ENCODE measurements at regions not wholly inside any gene's neighbourhood (a gene's known extent, or its start where the extent isn't known, plus 50 kb on each side); places are given as distances from the start of the nearest gene placed in this dataset.

DNA sequence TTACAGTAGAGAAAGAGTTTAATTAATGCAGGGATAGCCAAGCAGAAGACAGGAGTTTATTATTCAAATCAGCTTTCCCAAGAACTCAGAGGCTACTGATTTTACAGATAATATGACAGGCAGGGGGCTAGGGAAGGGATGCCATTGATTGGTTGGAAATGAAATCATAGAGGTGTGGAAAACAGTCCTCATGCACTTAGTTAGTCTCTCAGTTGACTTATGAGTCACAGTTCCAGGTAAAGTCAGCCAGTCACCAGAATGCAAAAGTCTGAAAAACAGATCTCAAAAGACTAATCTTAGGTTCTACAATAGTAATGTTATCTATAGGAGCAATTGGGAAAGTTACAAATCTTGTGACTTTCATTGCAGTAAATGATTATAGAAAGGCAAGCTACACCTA is 676.4 kb upstream of the CHAC2 start:
- H3K4me3 ChIP-seq (ENCODE audit: control insufficient read depth, low read depth, low read length), result no peak overlapping the region
- TF ChIP-seq, protein P1, sequence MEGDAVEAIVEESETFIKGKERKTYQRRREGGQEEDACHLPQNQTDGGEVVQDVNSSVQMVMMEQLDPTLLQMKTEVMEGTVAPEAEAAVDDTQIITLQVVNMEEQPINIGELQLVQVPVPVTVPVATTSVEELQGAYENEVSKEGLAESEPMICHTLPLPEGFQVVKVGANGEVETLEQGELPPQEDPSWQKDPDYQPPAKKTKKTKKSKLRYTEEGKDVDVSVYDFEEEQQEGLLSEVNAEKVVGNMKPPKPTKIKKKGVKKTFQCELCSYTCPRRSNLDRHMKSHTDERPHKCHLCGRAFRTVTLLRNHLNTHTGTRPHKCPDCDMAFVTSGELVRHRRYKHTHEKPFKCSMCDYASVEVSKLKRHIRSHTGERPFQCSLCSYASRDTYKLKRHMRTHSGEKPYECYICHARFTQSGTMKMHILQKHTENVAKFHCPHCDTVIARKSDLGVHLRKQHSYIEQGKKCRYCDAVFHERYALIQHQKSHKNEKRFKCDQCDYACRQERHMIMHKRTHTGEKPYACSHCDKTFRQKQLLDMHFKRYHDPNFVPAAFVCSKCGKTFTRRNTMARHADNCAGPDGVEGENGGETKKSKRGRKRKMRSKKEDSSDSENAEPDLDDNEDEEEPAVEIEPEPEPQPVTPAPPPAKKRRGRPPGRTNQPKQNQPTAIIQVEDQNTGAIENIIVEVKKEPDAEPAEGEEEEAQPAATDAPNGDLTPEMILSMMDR (conservative IDR thresholded peaks at IDR 0.05; ENCODE audit: control insufficient read depth, insufficient read depth, low read depth, low read length), result no peak
- DNase-seq (ENCODE audit: low read depth), result no peak

DNA sequence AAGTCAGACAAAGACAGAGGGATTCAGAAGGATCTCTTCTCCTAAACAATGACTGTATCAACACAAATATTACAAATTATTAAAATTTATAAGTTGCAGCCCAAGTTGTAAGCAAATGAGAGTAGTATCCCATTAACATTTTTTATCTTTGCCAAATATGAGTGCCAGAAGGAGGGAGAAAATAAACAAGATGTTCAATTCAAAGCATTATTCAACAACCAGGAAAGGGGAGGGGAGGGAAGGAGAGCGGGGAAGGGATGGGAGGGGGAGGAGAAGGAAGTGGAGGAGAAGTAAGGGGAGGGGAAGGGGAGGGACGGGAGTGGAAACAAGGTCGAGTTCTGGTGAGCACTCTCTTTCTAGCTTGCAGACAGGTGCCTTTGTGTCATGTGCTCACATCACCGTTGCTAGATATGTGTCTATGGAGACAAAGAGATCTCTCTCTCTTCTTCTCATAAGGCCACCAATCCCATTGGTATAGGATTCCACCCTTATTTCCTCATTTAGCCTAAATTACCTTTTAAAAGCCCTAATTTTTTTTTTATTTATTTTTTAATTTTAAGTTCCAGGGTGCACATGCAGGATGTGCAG is 679.6 kb upstream of the CHAC2 start:
- H3K4me3 ChIP-seq (ENCODE audit: control insufficient read depth, low read depth, low read length), result no peak overlapping the region
- no peak for DNase-seq (ENCODE audit: low read depth)
- TF ChIP-seq, protein P1 (conservative IDR thresholded peaks at IDR 0.05; ENCODE audit: control insufficient read depth, insufficient read depth, low read depth, low read length), result no peak

DNA sequence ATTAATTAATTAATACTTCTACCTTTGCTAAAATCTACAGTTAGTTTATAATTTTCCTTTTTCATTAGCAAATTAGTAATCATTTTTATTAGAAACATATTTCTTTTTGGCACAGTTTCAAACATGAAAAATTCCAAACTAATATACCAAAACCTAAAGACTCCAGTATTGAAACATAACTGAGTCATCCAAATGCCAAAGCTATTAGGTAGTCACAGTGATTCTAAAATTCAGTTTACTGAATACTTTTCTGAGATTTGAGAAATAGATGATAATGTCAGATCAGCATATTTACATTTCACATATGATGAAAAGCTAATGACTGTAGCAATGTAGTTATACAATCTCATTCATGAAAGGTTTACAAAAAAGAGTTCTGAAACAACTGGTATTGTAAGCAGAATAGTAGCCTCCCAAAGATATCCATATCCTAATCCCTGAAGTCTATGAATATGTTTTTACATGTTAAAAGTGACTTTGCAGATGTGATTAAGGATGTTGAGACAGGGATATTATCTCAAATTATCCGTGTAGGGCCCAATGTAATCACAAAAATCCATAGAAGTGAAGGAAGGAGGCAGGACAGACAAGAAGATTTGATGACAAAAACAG is 680.2 kb upstream of the CHAC2 start:
- DNase-seq (ENCODE audit: low read depth), result peak; percentile 73
- TF ChIP-seq, protein P1 (conservative IDR thresholded peaks at IDR 0.05; ENCODE audit: control insufficient read depth, insufficient read depth, low read depth, low read length), result no peak
- H3K4me3 ChIP-seq (ENCODE audit: control insufficient read depth, low read depth, low read length), result no peak overlapping the region

DNA sequence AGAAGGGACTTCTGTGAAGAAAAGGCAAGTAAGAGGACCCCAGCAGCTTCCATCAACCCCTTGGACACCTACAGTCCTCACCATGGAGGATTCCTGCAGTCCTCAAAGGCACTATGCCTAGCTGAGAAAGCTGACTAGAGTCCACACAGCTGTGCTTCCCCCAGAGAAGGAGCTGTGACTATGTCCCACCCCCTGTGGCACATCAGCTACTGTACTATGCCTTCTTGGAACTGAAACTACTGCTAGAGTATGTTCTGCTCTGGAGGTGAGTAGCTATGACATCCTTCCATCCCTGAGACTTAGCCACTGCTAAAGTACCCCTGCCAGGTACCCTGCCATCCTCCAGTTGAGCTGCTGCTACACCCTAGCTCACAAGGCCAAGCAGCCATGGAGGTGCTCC is 690.2 kb upstream of the CHAC2 start:
- TF ChIP-seq, protein P1 (conservative IDR thresholded peaks at IDR 0.05; ENCODE audit: control insufficient read depth, insufficient read depth, low read depth, low read length), result no peak
- no peak overlapping the region for H3K4me3 ChIP-seq (ENCODE audit: control insufficient read depth, low read depth, low read length)
- no peak for DNase-seq (ENCODE audit: low read depth)

DNA sequence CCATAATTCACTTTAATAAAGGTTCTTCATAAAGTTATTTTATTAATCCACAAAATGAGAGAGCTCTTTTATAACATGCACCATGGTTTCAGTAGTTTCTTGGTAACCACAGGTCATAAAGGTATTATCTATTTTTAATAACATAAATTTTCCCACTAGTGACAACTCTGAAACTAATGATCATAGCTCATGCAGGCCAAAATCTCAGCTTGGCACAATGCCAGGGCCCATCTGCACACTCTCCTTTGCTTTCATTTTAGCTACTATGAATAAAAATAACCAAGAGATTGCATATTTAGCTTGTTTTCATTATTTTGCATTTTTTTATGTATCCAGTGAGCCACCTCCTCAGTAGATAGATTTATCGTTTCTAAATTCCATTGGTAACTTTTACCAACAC is 691.8 kb upstream of the CHAC2 start:
- DNase-seq (ENCODE audit: low read depth), result peak; percentile 3
- TF ChIP-seq, protein P1 (conservative IDR thresholded peaks at IDR 0.05; ENCODE audit: control insufficient read depth, insufficient read depth, low read depth, low read length), result no peak
- no peak overlapping the region for H3K4me3 ChIP-seq (ENCODE audit: control insufficient read depth, low read depth, low read length)

DNA sequence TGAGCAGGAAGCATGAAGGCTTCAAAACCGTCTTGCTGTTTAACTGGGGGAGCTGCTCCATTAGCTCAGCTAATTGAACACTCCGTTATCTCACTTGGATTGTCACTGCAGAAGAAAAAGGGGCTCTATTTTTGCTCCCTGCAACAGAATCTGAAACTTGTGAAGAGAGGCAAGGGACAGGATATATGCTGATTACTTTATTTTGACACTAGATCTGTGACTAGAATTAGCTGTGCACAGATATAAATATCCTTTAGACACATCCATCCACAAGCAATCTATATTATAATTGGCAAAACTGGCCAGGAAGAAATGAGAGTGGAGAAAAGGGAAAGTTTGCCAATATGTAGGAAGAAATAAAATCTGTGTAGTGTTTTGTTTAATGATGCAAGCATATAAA is 700.1 kb upstream of the CHAC2 start:
- DNase-seq (ENCODE audit: low read depth), result no peak
- TF ChIP-seq, protein P1 (conservative IDR thresholded peaks at IDR 0.05; ENCODE audit: control insufficient read depth, insufficient read depth, low read depth, low read length), result no peak
- H3K4me3 ChIP-seq (ENCODE audit: control insufficient read depth, low read depth, low read length), result no peak overlapping the region
